NCI-H2227 (cell line): ENCODE measurements at regions not wholly inside any gene's neighbourhood (a gene's known extent, or its start where the extent isn't known, plus 50 kb on each side); places are given as distances from the start of the nearest gene placed in this dataset.

Experiments used
- DNase-seq: peaks from one replicate; lab custom pipeline; 2025; ENCODE audit not compliant: unreplicated experiment; lab: John Stamatoyannopoulos, UW

DNA sequence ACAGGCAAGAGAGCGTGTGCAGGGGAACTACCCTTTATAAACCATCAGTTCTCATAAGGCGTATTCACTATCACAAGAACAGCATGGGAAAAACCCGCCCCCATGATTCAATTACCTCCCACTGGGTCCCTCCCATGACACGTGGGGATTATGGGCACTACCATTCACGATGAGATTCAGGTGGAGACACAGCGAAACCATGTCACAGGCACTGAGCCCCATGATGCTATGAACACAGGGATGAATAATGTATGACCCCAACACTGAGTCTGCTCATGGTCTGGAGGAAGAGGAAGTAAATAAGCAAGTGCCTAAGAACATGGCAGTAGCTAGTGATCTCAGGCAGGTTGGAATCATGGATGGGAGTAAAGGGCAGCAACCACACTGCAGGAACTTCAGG, 281.0 kb upstream of the ZNF462 start:
- no peak for DNase-seq

GRCh38 chr9:106583751-106584150, 279.2 kb upstream of the ZNF462 start:
- DNase-seq, result no peak

DNA sequence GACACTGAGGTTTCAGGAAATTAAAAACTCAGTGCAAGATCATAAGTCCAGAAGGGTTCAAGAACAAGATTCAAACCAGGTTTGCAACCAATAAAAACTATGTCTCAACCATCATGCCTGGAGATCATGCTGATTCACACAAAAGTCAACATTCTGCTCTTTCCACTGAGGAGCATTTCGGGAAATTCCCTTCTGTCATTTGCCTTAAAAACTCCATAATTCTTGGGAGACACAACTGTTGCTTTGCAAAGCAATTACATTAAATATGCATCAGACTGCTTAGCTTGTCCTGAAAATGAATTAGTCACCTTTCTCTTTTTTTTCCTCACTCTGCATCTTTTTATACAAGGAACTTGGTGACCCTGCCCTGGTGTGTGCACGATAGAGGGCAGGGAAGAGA, 275.9 kb upstream of the ZNF462 start:
- DNase-seq, result no peak

- DNase-seq, result no peak
These were observed 274.3 kb upstream of the ZNF462 start for GRCh38 chr9:106588626-106589025.

- no peak for DNase-seq
These were observed 272.0 kb upstream of the ZNF462 start for GRCh38 chr9:106590759-106591505.

GRCh38 chr9:106593201-106593600, 269.8 kb upstream of the ZNF462 start:
- DNase-seq, result no peak

DNA sequence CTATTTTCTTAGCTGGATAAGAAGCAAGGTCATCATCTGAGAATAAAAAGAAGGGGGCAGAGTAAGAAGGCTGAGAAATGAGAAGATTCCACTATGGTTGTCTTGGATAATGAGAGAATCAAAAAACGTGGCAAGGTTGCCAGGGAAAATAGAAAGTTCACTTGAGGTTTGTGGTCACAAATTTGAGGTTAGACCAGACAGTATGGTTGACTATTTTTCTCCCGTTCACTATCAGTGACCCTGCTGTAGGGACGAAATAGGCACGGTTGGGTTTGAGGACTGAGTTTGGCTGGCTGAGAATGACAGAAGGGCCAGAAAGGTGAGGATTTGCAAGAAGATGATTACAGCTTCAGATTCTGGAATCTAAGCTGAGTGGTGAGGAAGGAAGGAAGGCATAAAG, 266.0 kb upstream of the ZNF462 start:
- DNase-seq, result no peak

GRCh38 chr9:106600955-106601560, 261.9 kb upstream of the ZNF462 start:
- no peak for DNase-seq

GRCh38 chr9:106602344-106602743, 260.6 kb upstream of the ZNF462 start:
- no peak for DNase-seq

GRCh38 chr9:106613250-106613737, 249.7 kb upstream of the ZNF462 start:
- DNase-seq, result no peak

GRCh38 chr9:106615118-106615889, 247.7 kb upstream of the ZNF462 start:
- DNase-seq, result no peak

- no peak for DNase-seq
These were observed 246.9 kb upstream of the ZNF462 start for GRCh38 chr9:106616026-106616425.

GRCh38 chr9:106616851-106617345, 246.1 kb upstream of the ZNF462 start:
- DNase-seq, result no peak

GRCh38 chr9:106619211-106619610, 243.8 kb upstream of the ZNF462 start:
- no peak for DNase-seq

DNA sequence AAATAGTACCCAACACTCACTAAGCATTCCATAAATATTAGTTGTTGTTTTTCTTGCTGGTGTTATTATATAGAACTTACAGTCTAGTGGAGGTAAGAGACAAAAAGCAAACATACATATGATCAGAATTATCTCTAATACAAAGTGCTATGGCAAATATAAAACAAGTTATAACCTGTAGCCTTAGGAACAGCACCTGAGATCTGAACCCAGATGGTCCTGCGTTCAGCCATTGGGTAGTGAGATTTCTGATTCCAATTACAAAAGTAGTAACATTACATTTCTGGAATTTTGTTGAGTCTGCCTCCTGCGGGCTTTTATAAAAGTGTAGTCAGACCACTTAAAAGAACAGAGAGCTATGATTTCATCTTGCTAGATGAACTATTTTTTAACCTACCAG, 242.9 kb upstream of the ZNF462 start:
- DNase-seq, result no peak

DNA sequence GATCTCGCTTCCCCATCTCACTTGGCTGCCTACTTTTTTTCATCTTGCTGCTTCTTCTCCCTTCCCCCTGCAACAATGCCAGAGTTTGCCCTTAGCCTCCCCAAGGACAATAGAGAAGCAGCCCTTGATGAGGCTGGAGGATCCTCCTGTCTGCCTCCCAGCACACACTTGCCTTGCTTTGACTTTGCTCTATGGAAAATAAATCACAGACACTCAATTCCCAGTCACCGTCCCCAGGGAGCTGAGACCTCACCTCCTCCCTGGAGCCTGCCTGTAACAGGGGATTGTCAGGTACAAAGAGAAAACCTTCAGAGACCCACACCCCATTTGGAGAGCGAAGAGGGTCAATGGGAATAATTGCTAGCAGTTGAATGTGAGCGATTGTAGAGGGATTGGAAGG, 242.1 kb upstream of the ZNF462 start:
- no peak for DNase-seq

- DNase-seq, result no peak
These were observed 241.4 kb upstream of the ZNF462 start for GRCh38 chr9:106621313-106622163.

DNA sequence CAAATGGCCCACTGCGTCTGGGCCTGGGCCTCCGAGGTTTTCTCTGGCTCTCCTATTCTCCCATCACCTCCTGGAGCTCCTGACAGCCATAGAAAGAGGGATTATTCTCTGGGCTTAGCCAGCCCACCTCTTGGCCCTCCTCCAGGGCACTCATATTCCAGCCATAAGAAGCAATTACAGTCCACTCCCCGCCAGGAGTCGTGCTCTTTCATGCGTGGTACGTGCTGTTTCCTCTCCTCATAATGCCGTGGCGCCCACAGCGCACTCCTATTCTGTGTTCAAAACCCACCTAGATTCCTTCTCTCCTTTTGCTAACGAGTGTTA, 240.8 kb upstream of the ZNF462 start:
- no peak for DNase-seq

DNA sequence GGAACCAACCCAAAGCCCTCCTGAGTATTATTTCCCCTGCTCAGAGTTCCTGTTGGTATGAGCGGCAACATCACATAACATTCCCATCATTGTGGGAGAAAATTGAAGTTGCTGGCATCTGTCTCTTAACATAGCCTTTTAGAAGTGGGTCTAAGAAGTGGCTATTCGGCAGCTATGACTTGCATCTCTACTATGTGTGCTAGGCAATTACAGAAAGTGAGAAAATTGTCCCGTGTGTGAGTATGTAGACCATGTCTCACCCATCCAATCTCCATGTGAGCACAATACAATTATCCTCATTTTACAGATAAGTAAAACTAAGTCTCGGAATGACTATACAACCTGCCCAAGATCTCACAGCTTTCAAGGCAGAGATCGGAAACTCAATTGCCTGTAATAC, 239.4 kb upstream of the ZNF462 start:
- no peak for DNase-seq

DNA sequence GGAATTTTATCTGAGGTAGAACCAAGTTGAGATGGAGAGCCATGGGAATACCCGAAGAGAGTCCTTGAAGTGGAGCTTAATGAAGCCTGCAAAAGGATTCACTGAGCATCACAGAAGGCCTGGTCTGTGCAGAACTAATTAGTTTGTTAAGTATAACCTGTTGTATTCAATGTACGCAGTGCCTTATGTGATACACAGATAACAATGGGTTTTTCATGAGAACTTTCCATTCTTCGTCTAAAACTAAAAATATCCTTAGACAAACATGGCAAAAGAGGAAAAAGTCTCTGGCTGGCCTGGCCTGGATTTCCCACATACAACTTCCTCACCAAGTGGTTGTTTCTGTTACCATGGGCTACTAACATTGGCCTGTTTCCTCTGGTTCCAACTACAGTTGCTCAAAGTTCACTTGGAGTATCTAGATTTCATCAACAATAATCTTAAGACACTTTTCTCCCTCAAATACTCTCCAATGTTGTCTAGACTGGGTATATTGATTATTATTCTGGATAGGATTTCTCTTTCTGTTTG, 237.6 kb upstream of the ZNF462 start:
- no peak for DNase-seq

DNA sequence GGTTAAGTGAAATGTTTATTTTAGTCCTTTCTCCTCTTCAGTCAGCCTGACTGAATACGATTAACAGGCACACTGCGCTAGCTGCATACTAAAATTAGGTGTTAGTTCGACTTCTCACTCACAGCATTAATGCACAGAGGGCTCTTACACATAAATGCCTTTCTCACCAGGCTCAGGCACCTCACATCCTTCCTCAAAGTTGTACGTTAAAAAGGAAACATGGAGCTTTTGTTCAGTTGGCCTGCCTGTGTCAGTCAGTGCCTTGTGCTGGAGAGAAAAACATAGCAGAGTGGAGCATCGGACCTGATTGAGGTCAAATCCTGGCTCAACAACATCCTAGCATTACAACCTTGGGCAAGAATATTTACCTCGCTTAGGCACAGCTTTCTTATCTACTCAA, 236.0 kb upstream of the ZNF462 start:
- DNase-seq, result no peak
